Neural cell (in vitro differentiated cells): ENCODE measurements at regions not wholly inside any gene's neighbourhood (a gene's known extent, or its start where the extent isn't known, plus 50 kb on each side); places are given as distances from the start of the nearest gene placed in this dataset.

ENCODE experiments used
- CTCF ChIP-seq: fragments of 450-650 bp; IDR thresholded peaks from 2 replicates; pipeline ENCODE4 v1.5.1; 2014; ENCODE audit warnings: antibody characterized with exemption, mild to moderate bottlenecking, moderate library complexity; ENCODE audit not compliant: poor library complexity, severe bottlenecking
- POLR2AphosphoS5 ChIP-seq: IDR thresholded peaks from 2 replicates; pipeline ENCODE4 v1.6.1; 2012

- TF ChIP-seq CTCF, result no peak
- TF ChIP-seq POLR2AphosphoS5, result no peak
These were observed 1703.3 kb upstream of the SLC10A2 start for GRCh38 chr13:104769545-104769944.
